ENCODE measurements at regions not wholly inside any gene's neighbourhood (a gene's known extent, or its start where the extent isn't known, plus 50 kb on each side); places are given as distances from the start of the nearest gene placed in this dataset.

GRCh38 chr7:119102291-119102690 lies 877.8 kb downstream of the ANKRD7 start:
- no peak for TF ChIP-seq EZH2 (IDR thresholded peaks at IDR 0.05; ENCODE audit: borderline replicate concordance, low read depth, low read length, severe bottlenecking)
- no peak for TF ChIP-seq CTCF (IDR thresholded peaks at IDR 0.05; ENCODE audit: borderline replicate concordance, extremely low read depth, low read length, poor library complexity, severe bottlenecking)
- H4K20me1 ChIP-seq (ENCODE audit: insufficient read depth, low read length), result no peaks in the 10 kb centered on the region
- H3K36me3 ChIP-seq (ENCODE audit: insufficient read depth, low read length), result no peaks in the 10 kb centered on the region
- H3K4me2 ChIP-seq (ENCODE audit: insufficient read depth, low read length), result no peak overlapping the region
- no peaks in the 10 kb centered on the region for H3K9me3 ChIP-seq (ENCODE audit: insufficient read depth, low read length, severe bottlenecking)
- H3K27me3 ChIP-seq (ENCODE audit: insufficient read depth, low read length, poor library complexity), result no peaks in the 10 kb centered on the region
- no peak overlapping the region for H2AFZ ChIP-seq (ENCODE audit: low read depth, low read length)
- no peak overlapping the region for H3K9ac ChIP-seq (ENCODE audit: low read depth, low read length)
- no peak overlapping the region for H3K4me3 ChIP-seq (ENCODE audit: low read depth in 1 of 2, low read length in 2 of 2)
- DNase-seq, result no peak
- H3K4me1 ChIP-seq (ENCODE audit: insufficient read depth, low read length), result no peaks in the 10 kb centered on the region
- H3K27ac ChIP-seq (ENCODE audit: low read length), result no peak overlapping the region
- no peak for ATAC-seq (ENCODE audit: insufficient read depth, low read depth)
- no peaks in the 10 kb centered on the region for H3K79me2 ChIP-seq (ENCODE audit: insufficient read depth, low read length)

- Histone ChIP-seq H2AFZ (ENCODE audit: low read depth, low read length) (no peak overlapping the region), H3K27ac (ENCODE audit: low read length) (no peak overlapping the region), H3K9ac (ENCODE audit: low read depth, low read length) (no peak overlapping the region), H3K4me2 (ENCODE audit: insufficient read depth, low read length) (no peak overlapping the region), H4K20me1 (ENCODE audit: insufficient read depth, low read length) (no peaks in the 10 kb centered on the region), H3K79me2 (ENCODE audit: insufficient read depth, low read length) (no peaks in the 10 kb centered on the region), H3K4me3 (ENCODE audit: low read depth in 1 of 2, low read length in 2 of 2) (no peak overlapping the region), H3K27me3 (ENCODE audit: insufficient read depth, low read length, poor library complexity) (no peaks in the 10 kb centered on the region), H3K4me1 (ENCODE audit: insufficient read depth, low read length) (no peaks in the 10 kb centered on the region), H3K9me3 (ENCODE audit: insufficient read depth, low read length, severe bottlenecking) (no peaks in the 10 kb centered on the region), H3K36me3 (ENCODE audit: insufficient read depth, low read length) (no peaks in the 10 kb centered on the region)
- no peak for ATAC-seq (ENCODE audit: insufficient read depth, low read depth)
- DNase-seq, result no peak
- no peak for TF ChIP-seq EZH2 (IDR thresholded peaks at IDR 0.05; ENCODE audit: borderline replicate concordance, low read depth, low read length, severe bottlenecking)
- no peak for TF ChIP-seq CTCF (IDR thresholded peaks at IDR 0.05; ENCODE audit: borderline replicate concordance, extremely low read depth, low read length, poor library complexity, severe bottlenecking)
These were observed 880.9 kb downstream of the ANKRD7 start for GRCh38 chr7:119105381-119105780.

- Histone ChIP-seq H3K79me2 (ENCODE audit: insufficient read depth, low read length) (no peaks in the 10 kb centered on the region), H3K9me3 (ENCODE audit: insufficient read depth, low read length, severe bottlenecking) (no peaks in the 10 kb centered on the region), H3K4me1 (ENCODE audit: insufficient read depth, low read length) (no peaks in the 10 kb centered on the region), H3K27me3 (ENCODE audit: insufficient read depth, low read length, poor library complexity) (no peaks in the 10 kb centered on the region), H2AFZ (ENCODE audit: low read depth, low read length) (no peak overlapping the region), H3K4me2 (ENCODE audit: insufficient read depth, low read length) (no peak overlapping the region), H3K4me3 (ENCODE audit: low read depth in 1 of 2, low read length in 2 of 2) (no peak overlapping the region), H3K36me3 (ENCODE audit: insufficient read depth, low read length) (no peaks in the 10 kb centered on the region), H3K9ac (ENCODE audit: low read depth, low read length) (no peak overlapping the region), H4K20me1 (ENCODE audit: insufficient read depth, low read length) (no peaks in the 10 kb centered on the region), H3K27ac (ENCODE audit: low read length) (no peak overlapping the region)
- no peak for TF ChIP-seq CTCF (IDR thresholded peaks at IDR 0.05; ENCODE audit: borderline replicate concordance, extremely low read depth, low read length, poor library complexity, severe bottlenecking)
- no peak for TF ChIP-seq EZH2 (IDR thresholded peaks at IDR 0.05; ENCODE audit: borderline replicate concordance, low read depth, low read length, severe bottlenecking)
- ATAC-seq (ENCODE audit: insufficient read depth, low read depth) (no peak), DNase-seq (no peak)
These were observed 898.8 kb downstream of the ANKRD7 start for GRCh38 chr7:119123326-119123725.

- no peak for TF ChIP-seq EZH2 (IDR thresholded peaks at IDR 0.05; ENCODE audit: borderline replicate concordance, low read depth, low read length, severe bottlenecking)
- TF ChIP-seq CTCF (IDR thresholded peaks at IDR 0.05; ENCODE audit: borderline replicate concordance, extremely low read depth, low read length, poor library complexity, severe bottlenecking), result no peak
- Histone ChIP-seq H3K79me2 (ENCODE audit: insufficient read depth, low read length) (no peaks in the 10 kb centered on the region), H3K9me3 (ENCODE audit: insufficient read depth, low read length, severe bottlenecking) (no peaks in the 10 kb centered on the region), H3K4me1 (ENCODE audit: insufficient read depth, low read length) (no peaks in the 10 kb centered on the region), H3K27ac (ENCODE audit: low read length) (no peak overlapping the region), H3K36me3 (ENCODE audit: insufficient read depth, low read length) (no peaks in the 10 kb centered on the region), H3K4me2 (ENCODE audit: insufficient read depth, low read length) (no peak overlapping the region), H2AFZ (ENCODE audit: low read depth, low read length) (no peak overlapping the region), H3K9ac (ENCODE audit: low read depth, low read length) (no peak overlapping the region), H3K4me3 (ENCODE audit: low read depth in 1 of 2, low read length in 2 of 2) (no peak overlapping the region), H3K27me3 (ENCODE audit: insufficient read depth, low read length, poor library complexity) (no peaks in the 10 kb centered on the region), H4K20me1 (ENCODE audit: insufficient read depth, low read length) (no peaks in the 10 kb centered on the region)
- DNase-seq (no peak), ATAC-seq (ENCODE audit: insufficient read depth, low read depth) (no peak)
These were observed 903.2 kb downstream of the ANKRD7 start for GRCh38 chr7:119127706-119128105.

All from DND-41 (cell line).